A673 (cell line): ENCODE measurements at regions not wholly inside any gene's neighbourhood (a gene's known extent, or its start where the extent isn't known, plus 50 kb on each side); places are given as distances from the start of the nearest gene placed in this dataset.

Experiments used
- BruUV-seq: library from RNA; stranded (reverse); fragments of 400-500 nt; replicated peaks from 2 replicates; lab custom pipeline; 2021; lab: Mats Ljungman, UMichigan
- CTCF ChIA-PET: fragments of 300-600 bp; sonication (Branson Sonifier 250); formaldehyde crosslinking; loops from one replicate; lab custom pipeline; 2022; ENCODE audit warnings: antibody characterized with exemption; lab: Charles Lee
- POLR2A ChIA-PET: fragments of 300-600 bp; sonication (Branson Sonifier 250); formaldehyde crosslinking; loops from one replicate; lab custom pipeline; 2022; ENCODE audit warnings: antibody characterized with exemption; ENCODE audit not compliant: low non-redundant PET; lab: Charles Lee
- DNase-seq: peaks from one replicate; pipeline ENCODE4 v3.0.0-alpha.2; 2015; ENCODE audit warnings: low spot score
- H3K27ac ChIP-seq: fragments of 200-600 bp; sonication (generic); 2 replicates; pipeline ENCODE4 v1.5.1; 2016; ENCODE audit warnings: mixed run types, low read depth, mild to moderate bottlenecking, mixed read lengths, antibody characterized with exemption, low read length; ENCODE audit not compliant: poor library complexity, severe bottlenecking
- H3K27me3 ChIP-seq: fragments of 200-600 bp; sonication (generic); replicated peaks from 2 replicates; pipeline ENCODE4 v1.6.1; 2017; ENCODE audit warnings: mixed run types, low read depth, mild to moderate bottlenecking, mixed read lengths, antibody characterized with exemption, low read length; ENCODE audit not compliant: insufficient read depth, poor library complexity
- H3K36me3 ChIP-seq: fragments of 200-600 bp; sonication (generic); 2 replicates; pipeline ENCODE4 v1.6.1; 2016; ENCODE audit warnings: mixed run types, mild to moderate bottlenecking, mixed read lengths, antibody characterized with exemption, low read length; ENCODE audit not compliant: insufficient read depth, poor library complexity, severe bottlenecking
- H3K4me1 ChIP-seq: fragments of 200-600 bp; sonication (generic); 2 replicates; pipeline ENCODE4 v1.6.1; 2017; ENCODE audit warnings: mixed run types, mild to moderate bottlenecking, mixed read lengths, antibody characterized with exemption, low read length; ENCODE audit not compliant: insufficient read depth, poor library complexity, severe bottlenecking
- H3K4me3 ChIP-seq: fragments of 200-600 bp; sonication (generic); 2 replicates; pipeline ENCODE4 v1.5.1; 2016; ENCODE audit warnings: low read depth, mixed run types, mild to moderate bottlenecking, mixed read lengths, low read length; ENCODE audit not compliant: poor library complexity, severe bottlenecking
- H3K9me3 ChIP-seq: fragments of 200-600 bp; sonication (generic); 2 replicates; pipeline ENCODE4 v1.6.1; 2016; ENCODE audit warnings: mixed run types, low read depth, mild to moderate bottlenecking, mixed read lengths, antibody characterized with exemption, low read length; ENCODE audit not compliant: poor library complexity, severe bottlenecking
- EZH2 ChIP-seq: fragments of 200-600 bp; sonication (generic); IDR thresholded peaks from 2 replicates; pipeline ENCODE4 v1.6.1; 2017; ENCODE audit warnings: borderline replicate concordance, low read depth, mild to moderate bottlenecking, mixed read lengths, antibody characterized with exemption, low read length; ENCODE audit not compliant: poor library complexity, severe bottlenecking
- intact Hi-C: fragments of 100-400 bp; cut with micrococcal nuclease; formaldehyde crosslinking; loops from one replicate; pipeline ENCODE4 v1.10.0; 2022; ENCODE audit not compliant: unreplicated experiment
- TF ChIP-seq, protein P1 (sequence below): fragments of 300-800, 200-600 bp; sonication (generic); conservative IDR thresholded peaks from 2 replicates; pipeline ENCODE4 v1.5.1; 2017; ENCODE audit warnings: low read depth, mild to moderate bottlenecking, antibody characterized with exemption, low read length, moderate library complexity, mixed read lengths

DNA sequence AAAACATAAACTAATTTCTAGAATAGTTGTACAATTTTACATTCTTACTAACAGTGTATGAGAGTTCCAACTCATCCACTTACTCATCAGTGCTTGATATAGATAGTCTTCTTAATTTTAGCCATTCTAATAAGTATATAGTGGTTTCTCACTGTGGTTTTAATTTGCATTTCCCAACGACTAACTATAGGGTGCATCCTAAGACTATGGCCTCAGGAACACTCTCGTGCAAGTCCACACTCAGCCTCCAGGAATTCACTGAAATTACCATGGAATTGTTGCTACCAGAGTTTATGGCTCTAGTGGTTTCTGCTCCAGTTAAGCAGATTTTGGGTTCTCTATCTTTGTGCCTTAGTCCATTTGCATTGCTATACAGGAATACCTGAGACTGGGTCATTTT lies 60.1 kb upstream of the GUCY1A2 start:
- intact Hi-C loops: no loop called here
- no peaks in the 10 kb centered on the region for H3K9me3 ChIP-seq
- peaks cover 8% of the 10 kb centered on the region for H3K27me3 ChIP-seq
- TF ChIP-seq EZH2: no peak
- TF ChIP-seq, protein P1, sequence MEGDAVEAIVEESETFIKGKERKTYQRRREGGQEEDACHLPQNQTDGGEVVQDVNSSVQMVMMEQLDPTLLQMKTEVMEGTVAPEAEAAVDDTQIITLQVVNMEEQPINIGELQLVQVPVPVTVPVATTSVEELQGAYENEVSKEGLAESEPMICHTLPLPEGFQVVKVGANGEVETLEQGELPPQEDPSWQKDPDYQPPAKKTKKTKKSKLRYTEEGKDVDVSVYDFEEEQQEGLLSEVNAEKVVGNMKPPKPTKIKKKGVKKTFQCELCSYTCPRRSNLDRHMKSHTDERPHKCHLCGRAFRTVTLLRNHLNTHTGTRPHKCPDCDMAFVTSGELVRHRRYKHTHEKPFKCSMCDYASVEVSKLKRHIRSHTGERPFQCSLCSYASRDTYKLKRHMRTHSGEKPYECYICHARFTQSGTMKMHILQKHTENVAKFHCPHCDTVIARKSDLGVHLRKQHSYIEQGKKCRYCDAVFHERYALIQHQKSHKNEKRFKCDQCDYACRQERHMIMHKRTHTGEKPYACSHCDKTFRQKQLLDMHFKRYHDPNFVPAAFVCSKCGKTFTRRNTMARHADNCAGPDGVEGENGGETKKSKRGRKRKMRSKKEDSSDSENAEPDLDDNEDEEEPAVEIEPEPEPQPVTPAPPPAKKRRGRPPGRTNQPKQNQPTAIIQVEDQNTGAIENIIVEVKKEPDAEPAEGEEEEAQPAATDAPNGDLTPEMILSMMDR: 0 out of 2 replicates have a peak, but pooled peaks have one; percentile 16
- DNase-seq: no peak
- H3K4me3 ChIP-seq: no peak overlapping the region
- ChIA-PET CTCF (interaction anchor here (0.6 kb wide), 1 partner anchor 203 kb away, joined by 3 read pairs; no protein-coding TSS in a partner anchor), POLR2A (no interaction called here)
- no TSS peak for BruUV-seq
- H3K27ac ChIP-seq: no peak overlapping the region
- no peaks in the 10 kb centered on the region for H3K4me1 ChIP-seq
- no peaks in the 10 kb centered on the region for H3K36me3 ChIP-seq

DNA sequence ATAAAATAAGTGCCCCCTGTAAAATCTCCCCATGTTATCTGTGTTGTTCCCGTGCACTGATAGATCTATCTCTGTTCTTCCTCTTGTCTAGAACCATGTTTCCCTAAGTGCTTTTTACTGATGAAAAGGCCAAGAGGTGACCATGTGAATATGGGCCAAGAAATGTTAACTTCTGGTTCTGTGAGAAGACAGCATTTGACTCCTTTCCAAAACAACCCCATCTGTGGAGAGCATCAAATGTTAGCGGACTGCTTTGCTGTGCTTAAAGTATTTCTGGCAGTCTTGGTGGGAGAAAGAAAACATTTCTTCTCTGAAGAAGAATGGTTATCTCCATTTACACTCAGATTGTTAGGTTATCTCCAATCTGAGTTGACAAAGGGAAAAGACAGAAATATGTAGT lies 58.6 kb upstream of the GUCY1A2 start:
- Histone ChIP-seq H3K4me3 (no peak overlapping the region), H3K9me3 (no peaks in the 10 kb centered on the region), H3K27me3 (peaks cover 8% of the 10 kb centered on the region), H3K27ac (no peak overlapping the region), H3K36me3 (no peaks in the 10 kb centered on the region), H3K4me1 (no peaks in the 10 kb centered on the region)
- CTCF ChIA-PET: no interaction called here
- no peak for DNase-seq
- TF ChIP-seq, protein P1: no peak
- TF ChIP-seq EZH2: no peak
- BruUV-seq: no TSS peak
- POLR2A ChIA-PET: no interaction called here
- intact Hi-C loops: no loop called here

DNA sequence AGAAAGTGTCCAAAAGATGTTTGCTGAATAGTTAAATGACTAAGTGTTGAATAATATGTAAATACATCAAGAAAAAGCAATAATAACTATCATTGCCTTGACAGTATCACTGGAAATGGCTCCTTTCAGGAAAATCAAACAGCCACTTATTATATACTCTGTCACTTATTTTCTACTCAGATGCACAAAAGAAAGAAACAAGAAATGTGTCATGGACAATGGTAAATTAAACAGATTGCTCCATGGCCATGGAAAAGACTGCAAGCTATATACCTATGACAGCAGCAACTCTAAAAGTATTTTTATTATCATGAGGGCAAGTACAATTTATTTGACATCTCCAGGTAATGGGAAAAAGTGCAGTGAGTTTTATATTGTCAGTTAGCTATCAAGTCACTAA lies 52.9 kb upstream of the GUCY1A2 start:
- Histone ChIP-seq H3K4me1 (no peaks in the 10 kb centered on the region), H3K4me3 (no peak overlapping the region), H3K36me3 (no peaks in the 10 kb centered on the region), H3K27me3 (peaks cover 12% of the 10 kb centered on the region), H3K27ac (no peak overlapping the region), H3K9me3 (no peaks in the 10 kb centered on the region)
- no peak for TF ChIP-seq EZH2
- TF ChIP-seq, protein P1: no peak
- DNase-seq: no peak
- intact Hi-C loops: no loop called here
- ChIA-PET POLR2A (no interaction called here), CTCF (no interaction called here)
- no TSS peak for BruUV-seq
